Lower leg skin (tissue), 3 donors: ENCODE measurements at regions not wholly inside any gene's neighbourhood (a gene's known extent, or its start where the extent isn't known, plus 50 kb on each side); places are given as distances from the start of the nearest gene placed in this dataset.

ENCODE experiments used
- CTCF ChIP-seq, 3 donors: fragments of 450-650 bp; IDR thresholded peaks; one replicate each; pipeline ENCODE4 v1.5.1; 2016; ENCODE audit warnings: antibody characterized with exemption in 3 of 3, mild to moderate bottlenecking in 3 of 3, moderate library complexity in 2 of 3
- POLR2A ChIP-seq, 2 donors: fragments of 450-650 bp; IDR thresholded peaks; one replicate each; pipeline ENCODE4 v1.6.1; 2016 to 2017; ENCODE audit warnings: antibody characterized with exemption in 2 of 2, mild to moderate bottlenecking in 1 of 2, moderate library complexity in 1 of 2

GRCh38 chr5:117299224-117299935 is 724.8 kb upstream of the SEMA6A start:
- TF ChIP-seq CTCF (IDR thresholded peaks at IDR 0.05) (no peak), POLR2A (IDR thresholded peaks at IDR 0.05) (no peak)
